ENCODE measurements at regions not wholly inside any gene's neighbourhood (a gene's known extent, or its start where the extent isn't known, plus 50 kb on each side); places are given as distances from the start of the nearest gene placed in this dataset.

GRCh38 chr7:46775020-46775419 is 806.9 kb downstream of the TNS3 start:
- TF ChIP-seq, protein P1, sequence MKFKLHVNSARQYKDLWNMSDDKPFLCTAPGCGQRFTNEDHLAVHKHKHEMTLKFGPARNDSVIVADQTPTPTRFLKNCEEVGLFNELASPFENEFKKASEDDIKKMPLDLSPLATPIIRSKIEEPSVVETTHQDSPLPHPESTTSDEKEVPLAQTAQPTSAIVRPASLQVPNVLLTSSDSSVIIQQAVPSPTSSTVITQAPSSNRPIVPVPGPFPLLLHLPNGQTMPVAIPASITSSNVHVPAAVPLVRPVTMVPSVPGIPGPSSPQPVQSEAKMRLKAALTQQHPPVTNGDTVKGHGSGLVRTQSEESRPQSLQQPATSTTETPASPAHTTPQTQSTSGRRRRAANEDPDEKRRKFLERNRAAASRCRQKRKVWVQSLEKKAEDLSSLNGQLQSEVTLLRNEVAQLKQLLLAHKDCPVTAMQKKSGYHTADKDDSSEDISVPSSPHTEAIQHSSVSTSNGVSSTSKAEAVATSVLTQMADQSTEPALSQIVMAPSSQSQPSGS (IDR thresholded peaks at IDR 0.05; ENCODE audit: low read length) = no peak
- TF ChIP-seq POLR2A (IDR thresholded peaks at IDR 0.05; ENCODE audit: control extremely low read depth in 1 of 2, low read depth in 2 of 2, low read length in 2 of 2) = no peak
- TF ChIP-seq TEAD4 (IDR thresholded peaks at IDR 0.05; ENCODE audit: low read depth, low read length) = no peak
- no peak for TF ChIP-seq CTCF (IDR thresholded peaks at IDR 0.05; ENCODE audit: control extremely low read depth in 1 of 3, insufficient read depth in 1 of 3, low read depth in 1 of 3, low read length in 3 of 3)
- no peak for TF ChIP-seq EGR1 (IDR thresholded peaks at IDR 0.05; ENCODE audit: borderline replicate concordance, low read depth, low read length)
- TF ChIP-seq SIRT6 (IDR thresholded peaks at IDR 0.05; ENCODE audit: low read length) = no peak
- no peak for TF ChIP-seq ATF3 (IDR thresholded peaks at IDR 0.05; ENCODE audit: insufficient read depth, low read depth, low read length)
- no peak for TF ChIP-seq GABPA (IDR thresholded peaks at IDR 0.05; ENCODE audit: borderline replicate concordance, insufficient read depth, low read length)
- no peak for TF ChIP-seq E2F6 (IDR thresholded peaks at IDR 0.05)
- TF ChIP-seq CEBPB (IDR thresholded peaks at IDR 0.05; ENCODE audit: low read depth, low read length) = no peak
- no peak for TF ChIP-seq RXRA (IDR thresholded peaks at IDR 0.05; ENCODE audit: insufficient read depth, low read depth, low read length)
- no peak for TF ChIP-seq CHD1 (IDR thresholded peaks at IDR 0.05; ENCODE audit: low read depth, low read length)
- no peak for TF ChIP-seq TCF12 (IDR thresholded peaks at IDR 0.05; ENCODE audit: low read depth, low read length)
- TF ChIP-seq POLR2AphosphoS5 (IDR thresholded peaks at IDR 0.05; ENCODE audit: low read depth, low read length) = no peak

Data from H1 (cell line).